ENCODE measurements at regions not wholly inside any gene's neighbourhood (a gene's known extent, or its start where the extent isn't known, plus 50 kb on each side); places are given as distances from the start of the nearest gene placed in this dataset.

GRCh38 chr4:128524311-128524710 lies 236.7 kb upstream of the PGRMC2 start:
- Mint-ChIP-seq H3K4me1 (no peaks in the 10 kb centered on the region), H3K9me3 (no peaks in the 10 kb centered on the region), H3K36me3 (no peaks in the 10 kb centered on the region), H3K27ac (no peak overlapping the region), H3K4me3 (no peak overlapping the region), H3K27me3 (peaks cover 12 to 19% of the 10 kb centered on the region in 2 donors)
- Histone ChIP-seq H3K27me3 (replicated peaks in 1 of 2; ENCODE audit: control insufficient read depth in 2 of 2, extremely low read depth in 1 of 2, insufficient read depth in 2 of 2, low read length in 1 of 2) (no peaks in the 10 kb centered on the region), H3K4me3 (ENCODE audit: control insufficient read depth in 1 of 2, extremely low read depth in 1 of 2, low read length in 1 of 2) (no peak overlapping the region), H3K27ac (ENCODE audit: low read length) (no peak overlapping the region), H3K9me3 (no peaks in the 10 kb centered on the region), H3K36me3 (ENCODE audit: control insufficient read depth in 2 of 2, extremely low read depth in 1 of 2, insufficient read depth in 1 of 2, low read length in 1 of 2) (no peaks in the 10 kb centered on the region), H3K4me1 (ENCODE audit: control insufficient read depth in 1 of 2, extremely low read depth in 1 of 2, insufficient read depth in 2 of 2, low read length in 2 of 2) (no peaks in the 10 kb centered on the region)
- POLR2A ChIA-PET: no interaction called here
- CTCF ChIA-PET: interaction anchor here in 1 of 2 donors (0.6 kb wide), 1 partner anchor 297 kb away, joined by 3 read pairs; no protein-coding TSS in a partner anchor
- ATAC-seq (replicated peaks in 1 of 4): no peak
- WGBS (ENCODE audit: insufficient coverage): no CpG with 5 or more reads among the region's 6 CpGs
- DNase-seq: no peak

- 100% methylated on average over 2 of the region's 4 CpGs for WGBS (ENCODE audit: insufficient coverage)
- Mint-ChIP-seq H3K9me3 (no peaks in the 10 kb centered on the region), H3K36me3 (no peaks in the 10 kb centered on the region), H3K27me3 (peaks cover 12 to 19% of the 10 kb centered on the region in 2 donors), H3K4me3 (no peak overlapping the region), H3K4me1 (no peaks in the 10 kb centered on the region), H3K27ac (no peak overlapping the region)
- H3K27ac ChIP-seq (ENCODE audit: low read length): no peak overlapping the region
- H3K36me3 ChIP-seq (ENCODE audit: control insufficient read depth in 2 of 2, extremely low read depth in 1 of 2, insufficient read depth in 1 of 2, low read length in 1 of 2): no peaks in the 10 kb centered on the region
- no peak overlapping the region for H3K4me3 ChIP-seq (ENCODE audit: control insufficient read depth in 1 of 2, extremely low read depth in 1 of 2, low read length in 1 of 2)
- ATAC-seq (replicated peaks in 1 of 4) (no peak), DNase-seq (no peak)
- no peaks in the 10 kb centered on the region for H3K4me1 ChIP-seq (ENCODE audit: control insufficient read depth in 1 of 2, extremely low read depth in 1 of 2, insufficient read depth in 2 of 2, low read length in 2 of 2)
- no peaks in the 10 kb centered on the region for H3K9me3 ChIP-seq
- ChIA-PET CTCF (no interaction called here), POLR2A (interaction anchor here in 1 of 2 donors (0.7 kb wide), 1 partner anchor 570 kb away, joined by 3 read pairs; no protein-coding TSS in a partner anchor)
- H3K27me3 ChIP-seq (replicated peaks in 1 of 2; ENCODE audit: control insufficient read depth in 2 of 2, extremely low read depth in 1 of 2, insufficient read depth in 2 of 2, low read length in 1 of 2): no peaks in the 10 kb centered on the region
Observed at GRCh38 chr4:128521648-128522111, 234.1 kb upstream of the PGRMC2 start.

- Mint-ChIP-seq H3K27ac (no peak overlapping the region), H3K4me3 (no peak overlapping the region), H3K27me3 (peaks cover 12 to 19% of the 10 kb centered on the region in 2 donors), H3K36me3 (no peaks in the 10 kb centered on the region), H3K4me1 (no peaks in the 10 kb centered on the region), H3K9me3 (no peaks in the 10 kb centered on the region)
- ATAC-seq (replicated peaks in 1 of 4) (no peak), DNase-seq (no peak)
- Histone ChIP-seq H3K36me3 (ENCODE audit: control insufficient read depth in 2 of 2, extremely low read depth in 1 of 2, insufficient read depth in 1 of 2, low read length in 1 of 2) (no peaks in the 10 kb centered on the region), H3K9me3 (no peaks in the 10 kb centered on the region), H3K27me3 (replicated peaks in 1 of 2; ENCODE audit: control insufficient read depth in 2 of 2, extremely low read depth in 1 of 2, insufficient read depth in 2 of 2, low read length in 1 of 2) (no peaks in the 10 kb centered on the region), H3K4me1 (ENCODE audit: control insufficient read depth in 1 of 2, extremely low read depth in 1 of 2, insufficient read depth in 2 of 2, low read length in 2 of 2) (no peaks in the 10 kb centered on the region), H3K27ac (ENCODE audit: low read length) (no peak overlapping the region), H3K4me3 (ENCODE audit: control insufficient read depth in 1 of 2, extremely low read depth in 1 of 2, low read length in 1 of 2) (no peak overlapping the region)
- ChIA-PET POLR2A (interaction anchor here in 1 of 2 donors (0.5 kb wide), 1 partner anchor 225 kb away, joined by 5 read pairs; no protein-coding TSS in a partner anchor), CTCF (interaction anchor here in 1 of 2 donors (0.6 kb wide), 1 partner anchor 292 kb away, joined by 4 read pairs; no protein-coding TSS in a partner anchor)
- WGBS (ENCODE audit: insufficient coverage): no CpG with 5 or more reads among the region's 2 CpGs
Observed at GRCh38 chr4:128521156-128521555, 233.5 kb upstream of the PGRMC2 start.

- ATAC-seq (replicated peaks in 1 of 4) (no peak), DNase-seq (no peak)
- H3K36me3 Mint-ChIP-seq: no peaks in the 10 kb centered on the region
- peaks cover 10 to 16% of the 10 kb centered on the region in 2 donors for H3K27me3 Mint-ChIP-seq
- CTCF ChIA-PET: no interaction called here
- no peak overlapping the region for H3K4me3 Mint-ChIP-seq
- H3K27ac Mint-ChIP-seq: no peak overlapping the region
- Histone ChIP-seq H3K36me3 (ENCODE audit: control insufficient read depth in 2 of 2, extremely low read depth in 1 of 2, insufficient read depth in 1 of 2, low read length in 1 of 2) (no peaks in the 10 kb centered on the region), H3K27me3 (replicated peaks in 1 of 2; ENCODE audit: control insufficient read depth in 2 of 2, extremely low read depth in 1 of 2, insufficient read depth in 2 of 2, low read length in 1 of 2) (no peaks in the 10 kb centered on the region), H3K4me1 (ENCODE audit: control insufficient read depth in 1 of 2, extremely low read depth in 1 of 2, insufficient read depth in 2 of 2, low read length in 2 of 2) (no peaks in the 10 kb centered on the region), H3K9me3 (no peaks in the 10 kb centered on the region), H3K27ac (ENCODE audit: low read length) (no peak overlapping the region), H3K4me3 (ENCODE audit: control insufficient read depth in 1 of 2, extremely low read depth in 1 of 2, low read length in 1 of 2) (no peak overlapping the region)
- POLR2A ChIA-PET: no interaction called here
- H3K4me1 Mint-ChIP-seq: peaks cover 0 to 4% (median 4%) of the 10 kb centered on the region in 3 donors
- 91% methylated on average over 4 of the region's 7 CpGs for WGBS (ENCODE audit: insufficient coverage)
- no peaks in the 10 kb centered on the region for H3K9me3 Mint-ChIP-seq
Observed at GRCh38 chr4:128519163-128519830, 231.7 kb upstream of the PGRMC2 start.

- Histone ChIP-seq H3K9me3 (no peaks in the 10 kb centered on the region), H3K27me3 (replicated peaks in 1 of 2; ENCODE audit: control insufficient read depth in 2 of 2, extremely low read depth in 1 of 2, insufficient read depth in 2 of 2, low read length in 1 of 2) (no peaks in the 10 kb centered on the region), H3K36me3 (ENCODE audit: control insufficient read depth in 2 of 2, extremely low read depth in 1 of 2, insufficient read depth in 1 of 2, low read length in 1 of 2) (no peaks in the 10 kb centered on the region), H3K27ac (ENCODE audit: low read length) (no peak overlapping the region), H3K4me1 (ENCODE audit: control insufficient read depth in 1 of 2, extremely low read depth in 1 of 2, insufficient read depth in 2 of 2, low read length in 2 of 2) (no peaks in the 10 kb centered on the region), H3K4me3 (ENCODE audit: control insufficient read depth in 1 of 2, extremely low read depth in 1 of 2, low read length in 1 of 2) (no peak overlapping the region)
- 60% methylated on average over 3 of the region's 5 CpGs for WGBS (ENCODE audit: insufficient coverage)
- no peak overlapping the region for H3K4me3 Mint-ChIP-seq
- ChIA-PET POLR2A (no interaction called here), CTCF (interaction anchor here in 1 of 2 donors (0.5 kb wide), 1 partner anchor 64 kb away, joined by 5 read pairs; no protein-coding TSS in a partner anchor)
- DNase-seq (no peak), ATAC-seq (replicated peaks in 1 of 4) (peak in 1 of 4 experiments; percentile 13)
- peaks cover 8 to 11% of the 10 kb centered on the region in 2 donors for H3K27me3 Mint-ChIP-seq
- H3K4me1 Mint-ChIP-seq: peaks cover 9 to 17% (median 12%) of the 10 kb centered on the region in 3 donors
- no peak overlapping the region for H3K27ac Mint-ChIP-seq
- no peaks in the 10 kb centered on the region for H3K9me3 Mint-ChIP-seq
- no peaks in the 10 kb centered on the region for H3K36me3 Mint-ChIP-seq
Observed at GRCh38 chr4:128517739-128518510, 230.3 kb upstream of the PGRMC2 start.

GRCh38 chr4:128517096-128517738 lies 229.6 kb upstream of the PGRMC2 start:
- WGBS (ENCODE audit: insufficient coverage): 78% methylated on average over 3 of the region's 4 CpGs

More at GRCh38 chr4:128517096-128517738, 229.6 kb upstream of the PGRMC2 start:
- POLR2A ChIA-PET: no interaction called here
- H3K4me1 ChIP-seq (ENCODE audit: control insufficient read depth in 1 of 2, extremely low read depth in 1 of 2, insufficient read depth in 2 of 2, low read length in 2 of 2): no peaks in the 10 kb centered on the region
- Mint-ChIP-seq H3K27me3 (peaks cover 4 to 6% of the 10 kb centered on the region in 2 donors), H3K36me3 (no peaks in the 10 kb centered on the region), H3K9me3 (no peaks in the 10 kb centered on the region), H3K27ac (no peak overlapping the region), H3K4me1 (peaks cover 12 to 19% (median 14%) of the 10 kb centered on the region in 3 donors), H3K4me3 (no peak overlapping the region)
- no peaks in the 10 kb centered on the region for H3K9me3 ChIP-seq
- no peak overlapping the region for H3K4me3 ChIP-seq (ENCODE audit: control insufficient read depth in 1 of 2, extremely low read depth in 1 of 2, low read length in 1 of 2)
- ATAC-seq (replicated peaks in 1 of 4) (no peak), DNase-seq (no peak)
- H3K27ac ChIP-seq (ENCODE audit: low read length): no peak overlapping the region
- no peaks in the 10 kb centered on the region for H3K27me3 ChIP-seq (replicated peaks in 1 of 2; ENCODE audit: control insufficient read depth in 2 of 2, extremely low read depth in 1 of 2, insufficient read depth in 2 of 2, low read length in 1 of 2)
- H3K36me3 ChIP-seq (ENCODE audit: control insufficient read depth in 2 of 2, extremely low read depth in 1 of 2, insufficient read depth in 1 of 2, low read length in 1 of 2): no peaks in the 10 kb centered on the region
- CTCF ChIA-PET: interaction anchor here in 1 of 2 donors (0.5 kb wide), 1 partner anchor 63 kb away, joined by 5 read pairs; no protein-coding TSS in a partner anchor

Measured in T-cell (primary cell).